ENCODE measurements at regions not wholly inside any gene's neighbourhood (a gene's known extent, or its start where the extent isn't known, plus 50 kb on each side); places are given as distances from the start of the nearest gene placed in this dataset.

DNA sequence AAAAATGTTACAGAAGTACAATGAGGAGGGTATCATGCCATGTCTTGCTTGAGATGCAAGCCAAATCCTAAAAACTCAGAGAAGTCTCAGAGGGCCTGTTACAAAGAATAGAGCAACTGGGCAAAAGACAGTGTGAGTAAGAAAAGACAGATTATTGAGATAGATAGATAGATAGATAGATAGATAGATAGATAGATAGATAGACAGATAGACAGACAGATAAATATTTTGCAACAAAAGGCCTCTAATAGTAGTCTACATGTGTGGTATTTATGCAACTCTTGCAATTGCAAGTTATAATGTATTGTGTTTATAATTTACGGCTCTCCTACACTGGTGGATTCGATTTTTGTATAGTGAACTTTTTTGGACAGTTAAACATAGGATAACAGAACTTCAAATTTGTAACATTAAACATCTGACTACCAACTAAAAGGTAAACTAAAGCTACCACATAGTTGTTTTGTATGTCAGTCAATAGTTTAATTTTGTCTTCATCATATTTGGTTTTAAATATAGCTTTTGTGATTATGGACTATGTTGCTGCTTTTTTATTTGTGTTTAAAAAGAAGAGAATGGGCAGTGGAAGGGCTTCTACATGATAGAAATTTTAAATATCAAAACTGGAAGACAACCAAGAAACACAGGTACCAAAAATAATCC is 740.7 kb upstream of the LRRTM4 start:
- no peaks in the 10 kb centered on the region for H3K4me1 Mint-ChIP-seq (ENCODE audit: unreplicated experiment)
- H3K4me3 Mint-ChIP-seq (ENCODE audit: unreplicated experiment) = no peak overlapping the region
- TF ChIP-seq, protein P1, sequence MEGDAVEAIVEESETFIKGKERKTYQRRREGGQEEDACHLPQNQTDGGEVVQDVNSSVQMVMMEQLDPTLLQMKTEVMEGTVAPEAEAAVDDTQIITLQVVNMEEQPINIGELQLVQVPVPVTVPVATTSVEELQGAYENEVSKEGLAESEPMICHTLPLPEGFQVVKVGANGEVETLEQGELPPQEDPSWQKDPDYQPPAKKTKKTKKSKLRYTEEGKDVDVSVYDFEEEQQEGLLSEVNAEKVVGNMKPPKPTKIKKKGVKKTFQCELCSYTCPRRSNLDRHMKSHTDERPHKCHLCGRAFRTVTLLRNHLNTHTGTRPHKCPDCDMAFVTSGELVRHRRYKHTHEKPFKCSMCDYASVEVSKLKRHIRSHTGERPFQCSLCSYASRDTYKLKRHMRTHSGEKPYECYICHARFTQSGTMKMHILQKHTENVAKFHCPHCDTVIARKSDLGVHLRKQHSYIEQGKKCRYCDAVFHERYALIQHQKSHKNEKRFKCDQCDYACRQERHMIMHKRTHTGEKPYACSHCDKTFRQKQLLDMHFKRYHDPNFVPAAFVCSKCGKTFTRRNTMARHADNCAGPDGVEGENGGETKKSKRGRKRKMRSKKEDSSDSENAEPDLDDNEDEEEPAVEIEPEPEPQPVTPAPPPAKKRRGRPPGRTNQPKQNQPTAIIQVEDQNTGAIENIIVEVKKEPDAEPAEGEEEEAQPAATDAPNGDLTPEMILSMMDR (IDR thresholded peaks at IDR 0.05; ENCODE audit: unreplicated experiment) = no peak
- no peaks in the 10 kb centered on the region for H3K27me3 Mint-ChIP-seq (ENCODE audit: unreplicated experiment)
- no peak for DNase-seq (ENCODE audit: low spot score)
- H3K27ac Mint-ChIP-seq (ENCODE audit: unreplicated experiment) = no peak overlapping the region
- H3K9me3 Mint-ChIP-seq (ENCODE audit: unreplicated experiment) = no peaks in the 10 kb centered on the region
- H3K36me3 Mint-ChIP-seq (ENCODE audit: low read depth, unreplicated experiment) = no peaks in the 10 kb centered on the region

DNA sequence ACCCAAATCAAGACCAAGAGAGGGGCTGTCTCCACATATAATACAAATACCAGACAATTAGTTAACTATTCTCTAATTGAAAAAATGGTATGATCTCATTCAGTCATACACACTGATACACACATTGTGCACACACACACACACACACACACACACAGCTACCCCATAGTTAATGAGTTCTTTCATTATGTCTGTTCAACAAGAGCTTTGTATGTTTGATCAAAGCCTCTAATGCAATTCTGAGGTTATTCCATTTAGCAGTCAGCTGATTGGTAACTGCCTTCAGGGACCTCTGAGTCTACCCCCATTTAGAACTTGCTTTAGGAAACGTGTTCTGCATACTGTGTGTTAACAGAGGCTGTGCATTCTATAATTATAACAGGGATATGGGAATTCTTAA is 741.4 kb upstream of the LRRTM4 start:
- Mint-ChIP-seq H3K4me3 (ENCODE audit: unreplicated experiment) (no peak overlapping the region), H3K27me3 (ENCODE audit: unreplicated experiment) (no peaks in the 10 kb centered on the region), H3K27ac (ENCODE audit: unreplicated experiment) (no peak overlapping the region), H3K4me1 (ENCODE audit: unreplicated experiment) (no peaks in the 10 kb centered on the region), H3K36me3 (ENCODE audit: low read depth, unreplicated experiment) (no peaks in the 10 kb centered on the region), H3K9me3 (ENCODE audit: unreplicated experiment) (no peaks in the 10 kb centered on the region)
- DNase-seq (ENCODE audit: low spot score) = no peak
- TF ChIP-seq, protein P1 (IDR thresholded peaks at IDR 0.05; ENCODE audit: unreplicated experiment) = no peak

DNA sequence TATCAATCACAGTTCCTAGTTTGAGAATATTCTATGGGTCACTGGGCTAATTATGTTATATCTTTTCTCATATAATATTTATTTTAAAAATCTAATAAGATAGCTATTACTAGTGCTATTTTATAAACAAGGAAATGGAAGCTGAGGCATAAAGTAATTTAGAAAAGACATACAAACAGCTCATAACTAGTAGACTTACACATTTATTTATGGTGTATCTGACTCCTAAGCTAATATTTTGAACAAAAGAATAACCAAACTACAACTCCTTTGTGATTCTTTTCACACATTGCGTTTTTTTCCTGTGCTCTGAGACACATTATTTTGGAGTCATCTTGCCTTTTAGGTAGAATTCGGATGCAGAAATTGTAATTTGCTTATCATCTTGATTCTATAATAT is 742.0 kb upstream of the LRRTM4 start:
- H3K4me1 Mint-ChIP-seq (ENCODE audit: unreplicated experiment) = no peaks in the 10 kb centered on the region
- H3K27ac Mint-ChIP-seq (ENCODE audit: unreplicated experiment) = no peak overlapping the region
- H3K4me3 Mint-ChIP-seq (ENCODE audit: unreplicated experiment) = no peak overlapping the region
- no peak for DNase-seq (ENCODE audit: low spot score)
- no peaks in the 10 kb centered on the region for H3K36me3 Mint-ChIP-seq (ENCODE audit: low read depth, unreplicated experiment)
- no peaks in the 10 kb centered on the region for H3K9me3 Mint-ChIP-seq (ENCODE audit: unreplicated experiment)
- H3K27me3 Mint-ChIP-seq (ENCODE audit: unreplicated experiment) = no peaks in the 10 kb centered on the region
- TF ChIP-seq, protein P1 (IDR thresholded peaks at IDR 0.05; ENCODE audit: unreplicated experiment) = no peak

DNA sequence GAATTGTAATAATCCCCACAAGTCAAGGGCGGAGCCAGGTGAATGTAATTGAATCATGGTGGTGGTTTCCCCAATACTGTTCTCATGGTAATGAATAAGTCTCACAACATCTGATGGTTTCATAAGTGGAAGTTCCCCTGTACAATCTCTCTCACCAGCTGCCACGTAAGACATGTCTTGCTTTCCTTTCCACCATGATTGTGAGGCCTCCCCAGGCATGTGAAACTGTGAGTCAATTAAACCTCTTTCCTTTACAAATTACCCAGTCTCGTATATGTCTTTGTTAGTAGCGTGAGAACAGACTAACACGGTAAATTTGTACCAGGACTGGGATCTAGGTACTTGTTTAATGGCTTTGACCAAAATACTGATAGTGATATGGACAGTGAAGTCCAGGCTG is 744.3 kb upstream of the REG3G start:
- H3K27ac Mint-ChIP-seq (ENCODE audit: unreplicated experiment) = no peak overlapping the region
- TF ChIP-seq, protein P1 (IDR thresholded peaks at IDR 0.05; ENCODE audit: unreplicated experiment) = no peak
- no peak for DNase-seq (ENCODE audit: low spot score)
- no peaks in the 10 kb centered on the region for H3K9me3 Mint-ChIP-seq (ENCODE audit: unreplicated experiment)
- H3K36me3 Mint-ChIP-seq (ENCODE audit: low read depth, unreplicated experiment) = no peaks in the 10 kb centered on the region
- H3K4me3 Mint-ChIP-seq (ENCODE audit: unreplicated experiment) = no peak overlapping the region
- no peaks in the 10 kb centered on the region for H3K4me1 Mint-ChIP-seq (ENCODE audit: unreplicated experiment)
- no peaks in the 10 kb centered on the region for H3K27me3 Mint-ChIP-seq (ENCODE audit: unreplicated experiment)

DNA sequence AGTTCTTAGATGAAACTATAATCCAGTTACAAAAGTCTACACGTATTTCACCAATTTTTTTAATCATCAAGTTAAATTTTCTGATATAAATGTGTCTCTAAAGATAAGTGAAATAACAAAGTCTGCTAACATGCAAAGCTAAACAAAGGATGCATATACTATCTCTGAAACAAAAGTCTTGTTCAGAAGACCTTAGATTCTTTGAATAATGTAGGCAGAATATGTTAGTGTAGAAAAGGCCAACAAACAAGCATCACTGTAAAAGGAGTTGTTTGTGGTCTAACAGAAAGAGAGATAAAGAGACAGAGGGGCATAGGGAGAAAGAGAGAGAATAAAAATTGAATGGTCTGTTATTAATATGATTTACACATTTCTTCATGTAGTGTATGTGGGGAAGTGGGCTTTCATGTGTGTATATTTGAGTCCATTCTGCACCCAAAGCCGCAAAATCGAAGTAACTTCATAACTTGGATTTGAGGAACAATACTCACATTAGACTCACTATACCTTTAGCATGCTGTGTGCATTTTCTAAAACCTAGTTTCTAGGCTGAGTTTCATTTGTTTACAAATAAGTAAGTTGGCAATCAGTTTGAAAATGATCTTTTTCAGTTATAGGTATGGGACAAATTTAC is 734.8 kb upstream of the REG3G start:
- Mint-ChIP-seq H3K4me1 (ENCODE audit: unreplicated experiment) (peaks cover 2% of the 10 kb centered on the region), H3K27me3 (ENCODE audit: unreplicated experiment) (no peaks in the 10 kb centered on the region), H3K36me3 (ENCODE audit: low read depth, unreplicated experiment) (no peaks in the 10 kb centered on the region), H3K27ac (ENCODE audit: unreplicated experiment) (no peak overlapping the region), H3K4me3 (ENCODE audit: unreplicated experiment) (no peak overlapping the region), H3K9me3 (ENCODE audit: unreplicated experiment) (no peaks in the 10 kb centered on the region)
- TF ChIP-seq, protein P1 (IDR thresholded peaks at IDR 0.05; ENCODE audit: unreplicated experiment) = no peak
- no peak for DNase-seq (ENCODE audit: low spot score)

Measured in endothelial cell (in vitro differentiated cells).